HG03280 (cell line): ENCODE measurements at regions not wholly inside any gene's neighbourhood (a gene's known extent, or its start where the extent isn't known, plus 50 kb on each side); places are given as distances from the start of the nearest gene placed in this dataset.
"Not testable (repeated sequence)": the region's sequence is repeated elsewhere in the genome, so short reads cannot be mapped to it uniquely, and the experiment has no call there.

Source experiments
- ATAC-seq: cut with Tn5 transposase; IDR thresholded peaks from one replicate; pipeline ENCODE4 v1.9.1; 2021; ENCODE audit warnings: mild to moderate bottlenecking, moderate library complexity; ENCODE audit not compliant: unreplicated experiment

DNA sequence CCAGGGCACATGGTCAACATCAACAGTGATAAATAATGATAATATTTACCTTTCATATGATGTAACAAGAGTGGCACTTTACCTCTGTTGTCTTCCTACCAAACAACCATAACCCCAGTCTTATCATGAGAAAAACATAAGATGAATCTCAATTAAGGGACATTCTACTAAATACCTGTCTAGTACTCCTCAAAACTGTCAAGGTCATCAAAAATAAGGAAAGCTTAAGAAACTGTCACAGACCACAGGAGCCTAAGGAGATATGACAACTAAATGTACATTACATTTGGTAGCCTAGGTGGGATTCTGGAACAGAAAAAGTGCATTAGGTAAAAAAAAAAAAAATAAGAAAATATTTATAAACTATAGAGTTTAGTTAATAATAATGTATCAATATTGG, 118.1 kb downstream of the CCDC34 start:
- ATAC-seq = no peak

GRCh38 chr11:27242591-27242990, 120.4 kb downstream of the CCDC34 start:
- ATAC-seq = no peak

DNA sequence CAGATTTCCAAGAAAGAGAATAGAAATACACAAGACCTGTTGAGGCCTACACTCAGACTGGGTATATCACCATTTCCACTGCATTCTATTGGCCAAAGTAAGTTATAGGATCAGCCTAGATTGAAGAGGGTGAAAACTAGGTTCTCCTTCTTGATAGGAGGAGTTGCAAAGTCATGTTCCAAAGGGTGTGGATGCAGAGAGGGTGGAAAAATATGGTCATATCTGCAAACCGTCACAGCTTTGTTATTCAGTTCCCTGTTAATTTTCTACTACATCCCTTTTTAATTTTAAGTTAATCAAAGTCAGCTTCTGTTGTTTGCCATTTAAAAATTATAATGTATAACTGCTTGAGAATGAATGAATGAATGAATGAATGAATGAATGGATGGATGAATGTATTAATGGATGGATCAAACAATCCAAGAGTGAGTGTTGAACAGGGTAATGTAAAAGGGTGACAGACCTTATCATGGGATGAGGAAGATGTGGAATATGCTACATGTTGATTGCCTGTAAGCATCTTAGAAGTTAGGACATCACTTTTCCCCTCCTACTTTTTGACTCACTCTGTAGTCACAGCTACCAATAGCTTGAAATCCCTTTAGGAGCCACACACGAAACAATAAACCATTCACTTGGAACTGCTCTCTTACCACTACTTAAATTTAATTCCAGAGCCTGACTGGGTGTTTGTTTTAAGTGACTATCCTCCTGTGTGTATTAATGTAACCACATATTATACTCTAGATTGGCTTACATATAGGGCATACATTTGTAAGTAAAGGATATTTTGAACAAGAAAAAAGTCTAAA, 121.5 kb downstream of the CCDC34 start:
- no peak for ATAC-seq

- ATAC-seq = no peak
These were observed 123.6 kb downstream of the CCDC34 start for GRCh38 chr11:27239305-27239942.

DNA sequence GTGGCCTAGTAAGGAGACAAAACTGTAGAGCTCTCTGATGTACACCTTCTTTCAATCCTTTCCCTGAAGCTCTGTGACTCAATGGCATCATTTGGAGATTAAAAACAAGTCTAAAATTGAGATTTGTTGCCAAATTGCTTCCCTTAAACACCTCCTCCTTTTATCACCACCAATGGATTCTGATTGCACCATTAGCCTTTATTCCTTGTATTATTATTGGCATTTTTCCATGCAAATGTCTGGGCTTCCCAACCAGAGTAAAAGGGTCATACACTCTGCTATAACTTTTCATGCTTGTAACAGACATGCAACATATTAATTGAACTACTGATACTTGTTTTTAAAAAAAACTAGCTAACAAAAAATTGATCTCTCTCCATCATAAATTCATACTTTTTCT, 124.2 kb downstream of the CCDC34 start:
- ATAC-seq = no peak

DNA sequence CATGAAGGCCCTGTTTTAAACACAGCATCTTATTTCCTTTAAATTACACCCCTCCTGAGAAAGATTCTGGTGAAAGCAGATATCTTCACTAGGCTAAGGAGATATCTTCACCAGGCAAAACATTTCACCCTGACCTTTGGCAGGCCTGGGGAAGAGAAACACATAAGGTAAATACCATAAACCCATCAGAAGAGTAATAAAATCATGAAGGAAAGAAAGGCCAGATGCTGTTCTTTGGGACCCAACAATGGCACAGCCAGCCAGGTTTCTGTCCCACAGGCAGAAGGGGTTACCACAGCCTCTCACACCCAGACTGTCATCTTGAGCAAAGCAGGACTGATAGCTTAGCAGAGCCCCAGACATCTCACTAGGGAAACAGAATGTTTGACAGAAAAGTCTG, 125.4 kb downstream of the CCDC34 start:
- ATAC-seq = no peak

GRCh38 chr11:27234961-27235360, 128.1 kb downstream of the CCDC34 start:
- ATAC-seq = no peak

DNA sequence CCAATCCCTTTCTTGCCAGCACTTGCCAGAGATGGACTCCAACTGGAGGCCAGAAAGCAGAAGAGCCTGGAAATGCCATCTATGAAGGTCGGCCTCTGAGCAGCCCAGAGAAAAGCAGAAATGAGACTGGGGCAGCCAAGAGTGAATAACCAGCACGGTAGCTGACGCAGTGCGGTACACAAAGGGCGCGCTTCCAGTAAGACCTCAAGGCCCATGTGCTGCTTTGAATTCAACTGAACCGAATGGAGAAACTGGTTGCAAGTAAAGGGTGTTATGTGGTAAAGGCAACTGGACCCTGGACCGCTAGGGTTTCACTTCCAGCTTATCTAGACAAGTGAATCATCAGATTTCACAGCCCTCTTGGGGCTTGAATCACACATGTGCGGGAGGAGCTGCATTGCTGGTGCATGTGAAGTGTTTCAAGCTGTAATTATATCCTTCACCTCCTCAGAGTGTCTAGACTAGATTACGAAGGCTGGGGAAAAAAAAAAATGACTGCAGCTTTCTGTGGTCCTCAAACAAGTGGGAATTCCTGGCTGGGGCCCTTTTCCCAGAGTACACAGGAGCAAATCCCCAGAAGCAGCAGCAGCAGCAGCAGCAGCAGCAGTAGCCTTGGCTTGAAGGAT, 128.9 kb downstream of the CCDC34 start:
- peak; percentile 97 for ATAC-seq

GRCh38 chr11:27233654-27234042, 129.4 kb downstream of the CCDC34 start:
- peak; percentile 22 for ATAC-seq

DNA sequence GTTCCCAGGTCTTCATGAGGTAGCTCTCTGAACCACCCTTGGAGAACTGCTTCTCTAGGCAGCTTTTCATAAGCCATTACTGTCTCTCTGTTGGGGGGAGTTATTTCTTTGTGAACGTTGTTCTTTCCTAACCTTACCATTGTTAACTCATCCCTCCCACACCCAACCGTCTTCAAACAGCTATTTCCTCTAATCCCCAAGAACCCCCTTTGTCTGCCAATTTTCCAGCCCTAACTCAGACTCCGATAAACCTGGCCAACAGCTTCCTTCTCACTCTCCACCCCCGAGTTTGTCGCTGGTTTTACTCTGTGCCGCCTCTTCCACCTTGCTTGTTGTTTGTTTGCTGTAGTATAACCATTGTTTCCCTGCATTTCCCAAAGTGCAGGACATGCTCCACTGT, 131.5 kb downstream of the CCDC34 start:
- ATAC-seq = no peak

- no peak for ATAC-seq
These were observed 132.8 kb downstream of the CCDC34 start for GRCh38 chr11:27230192-27230572.

GRCh38 chr11:27229511-27230191, 133.4 kb downstream of the CCDC34 start:
- ATAC-seq = no peak

- no peak for ATAC-seq
These were observed 134.1 kb downstream of the CCDC34 start for GRCh38 chr11:27228906-27229290.

GRCh38 chr11:27228232-27228905, 134.6 kb downstream of the CCDC34 start:
- ATAC-seq = no peak

- ATAC-seq = no peak
These were observed 135.3 kb downstream of the CCDC34 start for GRCh38 chr11:27227736-27228135.

GRCh38 chr11:27219487-27220039, 143.5 kb downstream of the CCDC34 start:
- not testable (repeated sequence) for ATAC-seq

GRCh38 chr11:27218421-27219038, 144.5 kb downstream of the CCDC34 start:
- no peak for ATAC-seq

- no peak for ATAC-seq
These were observed 145.0 kb downstream of the CCDC34 start for GRCh38 chr11:27217948-27218420.

- ATAC-seq = no peak
These were observed 145.5 kb downstream of the CCDC34 start for GRCh38 chr11:27217496-27217895.
